Nephron progenitor cell (in vitro differentiated cells): ENCODE measurements at regions not wholly inside any gene's neighbourhood (a gene's known extent, or its start where the extent isn't known, plus 50 kb on each side); places are given as distances from the start of the nearest gene placed in this dataset.

Experiments used
- DNase-seq: peaks from one replicate; pipeline ENCODE4 v3.0.0; 2021
- H3K27ac Mint-ChIP-seq: 2 replicates; pipeline ENCODE4 v1.8.0; 2021; ENCODE audit warnings: mild to moderate bottlenecking, moderate library complexity, mixed read lengths
- H3K27me3 Mint-ChIP-seq: 2 replicates; pipeline ENCODE4 v1.8.0; 2021; ENCODE audit warnings: mild to moderate bottlenecking, low read depth, mixed read lengths; ENCODE audit not compliant: poor library complexity
- H3K36me3 Mint-ChIP-seq: 2 replicates; pipeline ENCODE4 v1.8.0; 2021; ENCODE audit warnings: low read depth, mixed read lengths
- H3K4me1 Mint-ChIP-seq: 2 replicates; pipeline ENCODE4 v1.8.0; 2021; ENCODE audit warnings: mixed read lengths
- H3K4me3 Mint-ChIP-seq: 2 replicates; pipeline ENCODE4 v1.8.0; 2021; ENCODE audit warnings: mild to moderate bottlenecking, moderate library complexity, mixed read lengths
- H3K9me3 Mint-ChIP-seq: 2 replicates; pipeline ENCODE4 v1.8.0; 2021; ENCODE audit warnings: mild to moderate bottlenecking, moderate library complexity, mixed read lengths
- TF ChIP-seq, protein P1 (sequence below): fragments of 200-600 bp; sonication (generic); IDR thresholded peaks from 2 replicates; pipeline ENCODE4 v1.5.0; 2021; ENCODE audit warnings: antibody characterized with exemption

DNA sequence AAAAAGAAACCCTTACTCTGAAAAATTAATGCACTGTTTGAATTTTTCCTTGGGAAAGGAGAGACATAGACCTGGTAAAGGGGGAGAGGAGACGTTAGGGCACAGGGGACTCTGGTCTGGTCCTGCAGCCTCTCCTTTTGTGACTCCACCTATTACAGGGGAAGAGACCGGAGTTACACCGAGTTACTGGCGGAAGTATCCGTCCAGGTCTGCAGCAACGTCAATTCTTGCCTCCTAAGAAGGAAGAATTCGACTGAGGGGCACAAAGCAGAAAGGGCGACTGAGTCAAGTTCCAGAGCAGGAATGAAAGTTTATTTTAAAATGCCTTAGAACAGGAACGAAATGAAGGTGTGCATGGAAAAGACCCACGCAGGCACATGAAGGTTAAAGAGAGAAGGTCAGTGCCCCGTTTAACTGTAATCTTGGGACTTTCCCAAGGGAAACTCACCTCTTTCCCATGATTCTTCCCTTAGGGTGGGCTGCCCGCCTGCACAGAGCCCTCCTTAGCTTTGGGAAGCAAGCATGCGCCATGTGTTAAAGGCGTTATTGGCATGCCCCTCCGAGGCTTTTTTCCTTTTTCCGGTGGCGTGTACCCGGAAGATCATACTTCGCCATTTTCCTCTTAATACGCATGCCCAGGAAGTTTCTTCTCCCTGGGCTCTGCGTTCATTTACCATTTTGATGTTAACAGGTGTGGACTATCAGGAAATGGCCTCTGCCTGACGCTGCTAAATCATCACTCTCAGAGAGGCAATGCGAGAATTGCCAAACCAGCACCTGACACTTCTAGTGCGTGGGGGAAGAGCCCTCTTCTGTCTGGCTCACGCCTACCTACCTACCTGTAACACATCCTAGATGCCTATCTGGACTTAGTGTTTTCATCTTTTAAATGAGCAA, 409.6 kb upstream of the PAPPA start:
- Mint-ChIP-seq H3K9me3 (no peaks in the 10 kb centered on the region), H3K27ac (no peak overlapping the region), H3K4me3 (no peak overlapping the region), H3K27me3 (peaks cover 5% of the 10 kb centered on the region), H3K4me1 (peaks cover 21% of the 10 kb centered on the region), H3K36me3 (no peaks in the 10 kb centered on the region)
- DNase-seq: no peak
- TF ChIP-seq, protein P1, sequence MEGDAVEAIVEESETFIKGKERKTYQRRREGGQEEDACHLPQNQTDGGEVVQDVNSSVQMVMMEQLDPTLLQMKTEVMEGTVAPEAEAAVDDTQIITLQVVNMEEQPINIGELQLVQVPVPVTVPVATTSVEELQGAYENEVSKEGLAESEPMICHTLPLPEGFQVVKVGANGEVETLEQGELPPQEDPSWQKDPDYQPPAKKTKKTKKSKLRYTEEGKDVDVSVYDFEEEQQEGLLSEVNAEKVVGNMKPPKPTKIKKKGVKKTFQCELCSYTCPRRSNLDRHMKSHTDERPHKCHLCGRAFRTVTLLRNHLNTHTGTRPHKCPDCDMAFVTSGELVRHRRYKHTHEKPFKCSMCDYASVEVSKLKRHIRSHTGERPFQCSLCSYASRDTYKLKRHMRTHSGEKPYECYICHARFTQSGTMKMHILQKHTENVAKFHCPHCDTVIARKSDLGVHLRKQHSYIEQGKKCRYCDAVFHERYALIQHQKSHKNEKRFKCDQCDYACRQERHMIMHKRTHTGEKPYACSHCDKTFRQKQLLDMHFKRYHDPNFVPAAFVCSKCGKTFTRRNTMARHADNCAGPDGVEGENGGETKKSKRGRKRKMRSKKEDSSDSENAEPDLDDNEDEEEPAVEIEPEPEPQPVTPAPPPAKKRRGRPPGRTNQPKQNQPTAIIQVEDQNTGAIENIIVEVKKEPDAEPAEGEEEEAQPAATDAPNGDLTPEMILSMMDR: no peak

DNA sequence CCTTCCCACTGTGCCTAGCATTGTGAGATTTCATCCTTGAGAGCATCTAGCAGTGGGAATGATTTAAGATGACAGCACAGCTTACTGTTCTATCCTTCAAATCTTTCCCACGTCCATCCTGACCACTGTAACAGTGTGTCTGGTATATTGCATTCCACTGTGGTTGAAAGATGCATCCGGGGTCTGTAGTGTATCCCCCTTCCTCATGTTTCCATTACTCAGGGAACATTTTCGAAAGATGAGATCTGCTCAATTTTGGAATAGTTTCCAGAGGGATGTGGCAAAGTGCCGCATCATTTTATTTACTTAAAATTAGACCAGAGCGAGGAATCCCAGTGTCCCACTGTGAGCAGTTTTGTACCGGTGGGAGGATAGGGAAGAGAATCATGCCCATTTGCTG, 407.1 kb upstream of the PAPPA start:
- no peak for DNase-seq
- Mint-ChIP-seq H3K9me3 (no peaks in the 10 kb centered on the region), H3K27me3 (peaks cover 5% of the 10 kb centered on the region), H3K4me3 (no peak overlapping the region), H3K36me3 (no peaks in the 10 kb centered on the region), H3K27ac (no peak overlapping the region), H3K4me1 (peaks cover 21% of the 10 kb centered on the region)
- TF ChIP-seq, protein P1: no peak

DNA sequence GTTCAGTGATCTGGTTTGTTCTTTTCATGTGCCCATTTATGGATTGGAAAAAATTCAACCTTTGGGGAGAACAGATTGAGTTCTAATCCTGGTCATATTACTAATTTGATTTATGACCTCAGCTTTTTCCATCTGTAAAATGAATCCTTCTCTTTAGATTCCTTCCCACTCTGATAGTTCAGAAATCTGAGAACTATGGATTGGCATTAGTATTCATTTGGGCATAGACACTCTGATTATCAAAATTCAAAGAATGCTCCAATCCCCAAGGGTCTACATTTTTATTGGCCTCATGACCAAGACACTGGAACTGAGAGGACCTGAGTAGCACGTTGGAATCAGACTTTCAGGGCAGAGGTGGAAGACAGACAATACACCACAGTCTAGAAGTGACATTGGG, 405.9 kb upstream of the PAPPA start:
- no peak for DNase-seq
- TF ChIP-seq, protein P1: no peak
- H3K4me1 Mint-ChIP-seq: peaks cover 13% of the 10 kb centered on the region
- no peak overlapping the region for H3K4me3 Mint-ChIP-seq
- H3K36me3 Mint-ChIP-seq: no peaks in the 10 kb centered on the region
- H3K27ac Mint-ChIP-seq: no peak overlapping the region
- peaks cover 9% of the 10 kb centered on the region for H3K27me3 Mint-ChIP-seq
- H3K9me3 Mint-ChIP-seq: no peaks in the 10 kb centered on the region

DNA sequence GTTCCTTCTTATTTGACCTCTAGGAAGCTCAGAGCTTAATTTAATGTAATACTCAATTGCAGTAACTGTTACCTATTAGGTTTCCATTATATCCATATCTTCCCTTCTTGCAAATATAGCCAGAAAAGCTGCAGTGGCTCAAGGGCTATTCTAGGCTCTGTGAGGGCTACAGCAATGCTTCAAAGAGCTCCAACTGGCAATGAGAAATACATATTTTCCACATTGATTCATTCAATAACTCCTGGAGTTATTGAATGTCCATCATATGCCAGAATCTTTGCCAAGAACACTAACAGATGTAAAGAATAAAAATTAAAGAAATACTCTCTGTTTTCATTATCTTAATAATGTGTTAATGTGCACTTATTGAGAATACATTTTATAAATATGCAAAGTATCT, 396.9 kb upstream of the PAPPA start:
- no peaks in the 10 kb centered on the region for H3K9me3 Mint-ChIP-seq
- no peaks in the 10 kb centered on the region for H3K36me3 Mint-ChIP-seq
- peaks cover 11% of the 10 kb centered on the region for H3K27me3 Mint-ChIP-seq
- peaks cover 5% of the 10 kb centered on the region for H3K4me1 Mint-ChIP-seq
- H3K4me3 Mint-ChIP-seq: no peak overlapping the region
- TF ChIP-seq, protein P1: no peak
- no peak overlapping the region for H3K27ac Mint-ChIP-seq
- DNase-seq: no peak

DNA sequence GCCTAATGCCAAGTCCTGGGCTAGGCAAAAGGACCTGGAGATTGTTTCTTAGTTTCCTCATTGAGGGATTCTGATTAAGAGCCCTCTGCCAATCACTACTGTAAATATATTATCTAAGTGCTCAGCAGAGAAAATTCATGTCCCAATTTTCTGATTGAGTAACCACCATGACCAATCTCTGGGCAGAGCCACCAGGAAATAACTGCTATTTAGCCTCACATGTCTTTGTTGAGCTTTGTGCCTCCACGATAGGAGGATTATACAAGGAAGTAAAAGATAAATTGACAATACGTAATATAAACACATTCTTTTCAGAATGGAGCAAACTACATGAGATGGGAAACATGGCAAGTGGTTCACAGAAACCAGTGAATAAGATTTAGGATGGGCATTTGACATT, 396.1 kb upstream of the PAPPA start:
- DNase-seq: no peak
- Mint-ChIP-seq H3K36me3 (no peaks in the 10 kb centered on the region), H3K9me3 (peaks cover 1% of the 10 kb centered on the region), H3K4me1 (peaks cover 5% of the 10 kb centered on the region), H3K4me3 (no peak overlapping the region), H3K27ac (no peak overlapping the region), H3K27me3 (peaks cover 8% of the 10 kb centered on the region)
- TF ChIP-seq, protein P1: no peak

DNA sequence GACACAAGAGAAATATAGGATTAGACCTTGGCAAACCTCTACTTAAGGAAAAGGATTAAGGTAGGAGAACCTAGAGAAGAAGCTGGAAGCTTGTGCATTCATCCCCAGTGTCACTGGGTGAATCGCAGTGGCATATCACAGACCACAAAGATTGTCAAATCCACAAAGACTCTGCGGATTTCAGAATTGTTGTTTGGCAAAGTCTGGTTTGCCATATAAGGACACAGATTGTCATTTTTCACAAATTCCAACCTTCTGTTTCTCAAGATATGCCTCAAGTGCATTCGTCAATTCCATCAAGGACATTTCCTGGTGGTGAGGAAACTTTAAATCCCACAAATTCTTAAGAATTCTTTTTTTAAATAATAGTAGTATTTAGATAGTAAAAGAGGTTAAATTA, 395.1 kb upstream of the PAPPA start:
- no peaks in the 10 kb centered on the region for H3K36me3 Mint-ChIP-seq
- DNase-seq: no peak
- H3K4me3 Mint-ChIP-seq: no peak overlapping the region
- TF ChIP-seq, protein P1: no peak
- H3K4me1 Mint-ChIP-seq: peaks cover 5% of the 10 kb centered on the region
- H3K27me3 Mint-ChIP-seq: peaks cover 8% of the 10 kb centered on the region
- no peak overlapping the region for H3K27ac Mint-ChIP-seq
- H3K9me3 Mint-ChIP-seq: peaks cover 9% of the 10 kb centered on the region
